ENCODE measurements at regions not wholly inside any gene's neighbourhood (a gene's known extent, or its start where the extent isn't known, plus 50 kb on each side); places are given as distances from the start of the nearest gene placed in this dataset.

- H3K27me3 ChIP-seq (ENCODE audit: control insufficient read depth, insufficient read depth, low read length), result no peaks in the 10 kb centered on the region
- peaks cover 34% of the 10 kb centered on the region for H3K4me1 ChIP-seq (ENCODE audit: control insufficient read depth, insufficient read depth, low read length)
- no peaks in the 10 kb centered on the region for H3K36me3 ChIP-seq (ENCODE audit: control insufficient read depth, insufficient read depth, low read length)
- H3K9ac ChIP-seq (ENCODE audit: low read length), result no peak overlapping the region
- no peak overlapping the region for H3K4me3 ChIP-seq (ENCODE audit: low read length)
- peak overlapping the region; percentile 47 for H3K27ac ChIP-seq (ENCODE audit: low read depth, low read length)
Measured at GRCh38 chr11:10641912-10642697, 51.5 kb downstream of the IRAG1 start.

GRCh38 chr11:10641177-10641911, 52.2 kb downstream of the IRAG1 start:
- Histone ChIP-seq H3K27ac (ENCODE audit: low read depth, low read length) (peak overlapping the region; percentile 47), H3K36me3 (ENCODE audit: control insufficient read depth, insufficient read depth, low read length) (no peaks in the 10 kb centered on the region), H3K27me3 (ENCODE audit: control insufficient read depth, insufficient read depth, low read length) (no peaks in the 10 kb centered on the region), H3K4me3 (ENCODE audit: low read length) (no peak overlapping the region), H3K9ac (ENCODE audit: low read length) (no peak overlapping the region), H3K4me1 (ENCODE audit: control insufficient read depth, insufficient read depth, low read length) (peaks cover 30% of the 10 kb centered on the region)

GRCh38 chr11:10640308-10640707, 53.2 kb downstream of the IRAG1 start:
- Histone ChIP-seq H3K27ac (ENCODE audit: low read depth, low read length) (no peak overlapping the region), H3K4me1 (ENCODE audit: control insufficient read depth, insufficient read depth, low read length) (peaks cover 24% of the 10 kb centered on the region)

GRCh38 chr11:10639350-10639749, 54.2 kb downstream of the IRAG1 start:
- H3K4me1 ChIP-seq (ENCODE audit: control insufficient read depth, insufficient read depth, low read length), result peaks cover 24% of the 10 kb centered on the region
- H3K27ac ChIP-seq (ENCODE audit: low read depth, low read length), result no peak overlapping the region
- H3K9ac ChIP-seq (ENCODE audit: low read length), result no peak overlapping the region
- H3K36me3 ChIP-seq (ENCODE audit: control insufficient read depth, insufficient read depth, low read length), result no peaks in the 10 kb centered on the region
- H3K4me3 ChIP-seq (ENCODE audit: low read length), result no peak overlapping the region
- no peaks in the 10 kb centered on the region for H3K27me3 ChIP-seq (ENCODE audit: control insufficient read depth, insufficient read depth, low read length)

More at GRCh38 chr11:10640308-10640707, 53.2 kb downstream of the IRAG1 start:
- Histone ChIP-seq H3K4me3 (ENCODE audit: low read length) (no peak overlapping the region), H3K27me3 (ENCODE audit: control insufficient read depth, insufficient read depth, low read length) (no peaks in the 10 kb centered on the region), H3K9ac (ENCODE audit: low read length) (no peak overlapping the region), H3K36me3 (ENCODE audit: control insufficient read depth, insufficient read depth, low read length) (no peaks in the 10 kb centered on the region)

GRCh38 chr11:10638316-10638925, 55.1 kb downstream of the IRAG1 start:
- Histone ChIP-seq H3K4me3 (ENCODE audit: low read length) (no peak overlapping the region), H3K4me1 (ENCODE audit: control insufficient read depth, insufficient read depth, low read length) (peaks cover 24% of the 10 kb centered on the region), H3K9ac (ENCODE audit: low read length) (no peak overlapping the region), H3K27ac (ENCODE audit: low read depth, low read length) (peak overlapping the region; percentile 51), H3K27me3 (ENCODE audit: control insufficient read depth, insufficient read depth, low read length) (no peaks in the 10 kb centered on the region), H3K36me3 (ENCODE audit: control insufficient read depth, insufficient read depth, low read length) (no peaks in the 10 kb centered on the region)

GRCh38 chr11:10637731-10638151, 55.8 kb downstream of the IRAG1 start:
- no peak overlapping the region for H3K9ac ChIP-seq (ENCODE audit: low read length)
- H3K36me3 ChIP-seq (ENCODE audit: control insufficient read depth, insufficient read depth, low read length), result no peaks in the 10 kb centered on the region
- no peaks in the 10 kb centered on the region for H3K27me3 ChIP-seq (ENCODE audit: control insufficient read depth, insufficient read depth, low read length)
- peak overlapping the region; percentile 51 for H3K27ac ChIP-seq (ENCODE audit: low read depth, low read length)
- peaks cover 24% of the 10 kb centered on the region for H3K4me1 ChIP-seq (ENCODE audit: control insufficient read depth, insufficient read depth, low read length)
- H3K4me3 ChIP-seq (ENCODE audit: low read length), result no peak overlapping the region

- H3K27ac ChIP-seq (ENCODE audit: low read depth, low read length), result no peak overlapping the region
- no peaks in the 10 kb centered on the region for H3K36me3 ChIP-seq (ENCODE audit: control insufficient read depth, insufficient read depth, low read length)
- no peaks in the 10 kb centered on the region for H3K27me3 ChIP-seq (ENCODE audit: control insufficient read depth, insufficient read depth, low read length)
- H3K4me1 ChIP-seq (ENCODE audit: control insufficient read depth, insufficient read depth, low read length), result peaks cover 14% of the 10 kb centered on the region
- H3K9ac ChIP-seq (ENCODE audit: low read length), result no peak overlapping the region
- H3K4me3 ChIP-seq (ENCODE audit: low read length), result no peak overlapping the region
Measured at GRCh38 chr11:10634407-10634806, 59.1 kb downstream of the IRAG1 start.

GRCh38 chr11:10633261-10633660, 60.3 kb downstream of the IRAG1 start:
- H3K36me3 ChIP-seq (ENCODE audit: control insufficient read depth, insufficient read depth, low read length), result no peaks in the 10 kb centered on the region

GRCh38 chr11:10632483-10632882, 61.1 kb downstream of the IRAG1 start:
- Histone ChIP-seq H3K27me3 (ENCODE audit: control insufficient read depth, insufficient read depth, low read length) (no peaks in the 10 kb centered on the region), H3K9ac (ENCODE audit: low read length) (no peak overlapping the region), H3K27ac (ENCODE audit: low read depth, low read length) (no peak overlapping the region), H3K36me3 (ENCODE audit: control insufficient read depth, insufficient read depth, low read length) (no peaks in the 10 kb centered on the region), H3K4me1 (ENCODE audit: control insufficient read depth, insufficient read depth, low read length) (peaks cover 2% of the 10 kb centered on the region), H3K4me3 (ENCODE audit: low read length) (no peak overlapping the region)

More at GRCh38 chr11:10633261-10633660, 60.3 kb downstream of the IRAG1 start:
- Histone ChIP-seq H3K4me3 (ENCODE audit: low read length) (no peak overlapping the region), H3K27me3 (ENCODE audit: control insufficient read depth, insufficient read depth, low read length) (no peaks in the 10 kb centered on the region), H3K4me1 (ENCODE audit: control insufficient read depth, insufficient read depth, low read length) (peaks cover 10% of the 10 kb centered on the region), H3K9ac (ENCODE audit: low read length) (no peak overlapping the region), H3K27ac (ENCODE audit: low read depth, low read length) (no peak overlapping the region)

- no peaks in the 10 kb centered on the region for H3K27me3 ChIP-seq (ENCODE audit: control insufficient read depth, insufficient read depth, low read length)
Measured at GRCh38 chr11:10631761-10632160, 61.8 kb downstream of the IRAG1 start.

GRCh38 chr11:10629411-10630002, 61.0 kb upstream of the LYVE1 start:
- Histone ChIP-seq H3K27me3 (ENCODE audit: control insufficient read depth, insufficient read depth, low read length) (no peaks in the 10 kb centered on the region), H3K9ac (ENCODE audit: low read length) (no peak overlapping the region), H3K4me3 (ENCODE audit: low read length) (no peak overlapping the region), H3K27ac (ENCODE audit: low read depth, low read length) (no peak overlapping the region), H3K4me1 (ENCODE audit: control insufficient read depth, insufficient read depth, low read length) (peaks cover 17% of the 10 kb centered on the region), H3K36me3 (ENCODE audit: control insufficient read depth, insufficient read depth, low read length) (no peaks in the 10 kb centered on the region)

More at GRCh38 chr11:10631761-10632160, 61.8 kb downstream of the IRAG1 start:
- Histone ChIP-seq H3K9ac (ENCODE audit: low read length) (no peak overlapping the region), H3K27ac (ENCODE audit: low read depth, low read length) (no peak overlapping the region), H3K4me1 (ENCODE audit: control insufficient read depth, insufficient read depth, low read length) (no peaks in the 10 kb centered on the region), H3K4me3 (ENCODE audit: low read length) (no peak overlapping the region), H3K36me3 (ENCODE audit: control insufficient read depth, insufficient read depth, low read length) (no peaks in the 10 kb centered on the region)

Measured in rectal smooth muscle tissue (tissue), 1 donor.